ENCODE measurements at regions not wholly inside any gene's neighbourhood (a gene's known extent, or its start where the extent isn't known, plus 50 kb on each side); places are given as distances from the start of the nearest gene placed in this dataset.

DNA sequence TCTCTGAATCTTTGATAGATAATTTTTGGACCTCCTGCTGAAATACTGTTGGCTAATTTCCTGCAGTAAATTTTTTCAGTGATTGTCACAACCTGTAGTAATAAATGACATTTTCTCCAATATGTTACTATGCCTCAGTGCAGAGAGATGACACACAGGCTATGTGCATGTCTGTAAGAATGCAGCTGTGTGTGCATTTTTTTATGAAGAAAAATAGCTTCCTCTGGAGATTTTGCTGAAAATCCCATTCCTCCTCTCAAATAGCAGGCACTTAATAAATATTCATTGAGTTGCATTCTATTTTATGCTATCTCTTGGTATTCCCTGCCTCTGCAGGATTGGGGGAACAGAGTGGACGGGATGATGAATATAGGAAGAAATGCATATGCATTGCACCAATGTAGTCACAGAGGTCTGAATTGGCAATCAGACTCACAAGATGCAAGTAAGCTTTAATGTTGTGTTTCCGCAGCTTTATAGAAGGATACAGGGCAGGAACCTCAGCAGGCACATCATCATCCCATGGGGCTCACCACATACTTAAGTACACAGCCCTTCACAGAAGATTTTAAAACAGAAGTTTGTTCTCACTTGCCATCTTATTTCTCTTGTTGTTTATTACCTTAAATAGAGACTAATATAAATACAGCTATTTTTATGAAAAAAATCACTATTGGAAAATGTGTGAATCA is 474.7 kb downstream of the EPM2A start:
- H3K36me3 Mint-ChIP-seq (ENCODE audit: low read depth): no peaks in the 10 kb centered on the region
- ChIA-PET POLR2A (no interaction called here), CTCF (no interaction called here)
- no peaks in the 10 kb centered on the region for H3K27me3 Mint-ChIP-seq
- H3K9me3 Mint-ChIP-seq: no peaks in the 10 kb centered on the region
- no peak for TF ChIP-seq CTCF (IDR thresholded peaks at IDR 0.05)
- no peak for DNase-seq
- no peak overlapping the region for H3K4me3 Mint-ChIP-seq
- H3K27ac Mint-ChIP-seq: no peak overlapping the region
- intact Hi-C loops (cut with micrococcal nuclease): no loop called here
- ATAC-seq (ENCODE audit: low read depth): no peak
- no peaks in the 10 kb centered on the region for H3K4me1 Mint-ChIP-seq

GRCh38 chr6:145261758-145262157 is 473.6 kb downstream of the EPM2A start:
- intact Hi-C loops (cut with micrococcal nuclease): no loop called here
- CTCF ChIA-PET: no interaction called here
- Mint-ChIP-seq H3K27ac (no peak overlapping the region), H3K9me3 (no peaks in the 10 kb centered on the region), H3K4me3 (no peak overlapping the region), H3K27me3 (no peaks in the 10 kb centered on the region), H3K36me3 (ENCODE audit: low read depth) (no peaks in the 10 kb centered on the region), H3K4me1 (no peaks in the 10 kb centered on the region)
- DNase-seq (no peak), ATAC-seq (ENCODE audit: low read depth) (no peak)
- POLR2A ChIA-PET: no interaction called here
- no peak for TF ChIP-seq CTCF (IDR thresholded peaks at IDR 0.05)

GRCh38 chr6:145262771-145263170 is 472.5 kb downstream of the EPM2A start:
- Mint-ChIP-seq H3K4me1 (no peaks in the 10 kb centered on the region), H3K9me3 (no peaks in the 10 kb centered on the region), H3K4me3 (no peak overlapping the region), H3K36me3 (ENCODE audit: low read depth) (no peaks in the 10 kb centered on the region), H3K27me3 (no peaks in the 10 kb centered on the region), H3K27ac (no peak overlapping the region)
- POLR2A ChIA-PET: no interaction called here
- ATAC-seq (ENCODE audit: low read depth) (no peak), DNase-seq (no peak)
- intact Hi-C loops (cut with micrococcal nuclease): no loop called here
- CTCF ChIA-PET: no interaction called here
- no peak for TF ChIP-seq CTCF (IDR thresholded peaks at IDR 0.05)

- Mint-ChIP-seq H3K27me3 (no peaks in the 10 kb centered on the region), H3K9me3 (no peaks in the 10 kb centered on the region), H3K4me3 (no peak overlapping the region), H3K4me1 (no peaks in the 10 kb centered on the region), H3K36me3 (ENCODE audit: low read depth) (no peaks in the 10 kb centered on the region), H3K27ac (no peak overlapping the region)
- no peak for ATAC-seq (ENCODE audit: low read depth)
- CTCF ChIA-PET: no interaction called here
- DNase-seq: no peak
- TF ChIP-seq CTCF (IDR thresholded peaks at IDR 0.05): no peak
- POLR2A ChIA-PET: no interaction called here
- intact Hi-C loops (cut with micrococcal nuclease): no loop called here
These were observed 471.5 kb downstream of the EPM2A start for GRCh38 chr6:145263778-145264211.

GRCh38 chr6:145266432-145267075 is 468.8 kb downstream of the EPM2A start:
- Mint-ChIP-seq H3K27me3 (peaks cover 2% of the 10 kb centered on the region), H3K4me1 (no peaks in the 10 kb centered on the region), H3K9me3 (no peaks in the 10 kb centered on the region), H3K36me3 (ENCODE audit: low read depth) (no peaks in the 10 kb centered on the region), H3K4me3 (no peak overlapping the region), H3K27ac (no peak overlapping the region)
- CTCF ChIA-PET: no interaction called here
- POLR2A ChIA-PET: no interaction called here
- intact Hi-C loops (cut with micrococcal nuclease): no loop called here
- no peak for DNase-seq
- TF ChIP-seq CTCF (IDR thresholded peaks at IDR 0.05): no peak
- ATAC-seq (ENCODE audit: low read depth): no peak
